K562 (cell line): ENCODE measurements at regions not wholly inside any gene's neighbourhood (a gene's known extent, or its start where the extent isn't known, plus 50 kb on each side); places are given as distances from the start of the nearest gene placed in this dataset.

Experiments used
- ATAC-seq: fragments of 200-7000 bp; cut with Tn5 transposase; 3 replicates; pipeline ENCODE4 v1.9.1; 2020; ENCODE audit warnings: moderate library complexity
- BruUV-seq: library from RNA; stranded (reverse); fragments of 400-500 nt; replicated peaks from 2 replicates; lab custom pipeline; 2021; lab: Mats Ljungman, UMichigan
- CTCF ChIA-PET: fragments of 300-600 bp; formaldehyde crosslinking; extraction: SDS; loops from one replicate; lab custom pipeline; 2021; ENCODE audit warnings: low intra/inter-chr PET ratio; lab: Yijun Ruan, JAX
- POLR2A ChIA-PET: fragments of 300-600, 350-650 bp; sonication (Branson Sonifier 250); formaldehyde crosslinking; extraction: SDS; loops from one replicate; lab custom pipeline; 2021; ENCODE audit warnings: antibody characterized with exemption, inconsistent platforms; lab: Yijun Ruan, JAX
- DNase-seq, 4 experiments: peaks; one replicate each; pipeline versions ENCODE4 v3.0.0 to v3.0.0-alpha.2; 2011 to 2018; ENCODE audit warnings: low spot score in 3 of 4, mixed read lengths in 3 of 4; ENCODE audit errors: extremely low read depth in 1 of 4
- FAIRE-seq: peaks from 2 replicates; lab custom pipeline; 2011; peaks lifted over from hg19 to GRCh38; lab: Jason Lieb, UNC
- H2AFZ ChIP-seq: 2 replicates; pipeline ENCODE4 v1.6.0; 2011; ENCODE audit warnings: low read depth, low read length, control low read depth, inconsistent platforms
- H3K27ac ChIP-seq: fragments of 200-600 bp; 3 replicates; pipeline ENCODE4 v1.8.0; 2011; ENCODE audit warnings: low read depth, mild to moderate bottlenecking, control low read depth, inconsistent platforms, low read length, moderate library complexity, mixed read lengths; ENCODE audit errors: extremely low read depth
- H3K27me3 ChIP-seq, 2 experiments: fragments of 300-600 bp in 1 of 2; 2 replicates in 1 of 2; 3 replicates in 1 of 2; pipeline versions ENCODE4 v1.6.0 to v1.8.0; 2011; ENCODE audit warnings: inconsistent platforms in 2 of 2, low read length in 2 of 2, mild to moderate bottlenecking in 1 of 2, mixed read lengths in 1 of 2, moderate library complexity in 1 of 2; ENCODE audit not compliant: control insufficient read depth in 2 of 2, insufficient read depth in 2 of 2
- H3K36me3 ChIP-seq: fragments of 300-600 bp; 3 replicates; pipeline ENCODE4 v1.8.0; 2011; ENCODE audit warnings: mild to moderate bottlenecking, low read length, inconsistent platforms; ENCODE audit not compliant: control insufficient read depth, insufficient read depth
- H3K4me1 ChIP-seq, 2 experiments: fragments of 200-600 bp in 1 of 2; replicated peaks in 1 of 2; 2 replicates in 1 of 2; 3 replicates in 1 of 2; pipeline versions ENCODE4 v1.5.1 to v1.8.0; 2011; ENCODE audit warnings: inconsistent platforms in 2 of 2, low read length in 2 of 2, mild to moderate bottlenecking in 1 of 2, mixed read lengths in 1 of 2, moderate library complexity in 1 of 2; ENCODE audit not compliant: control insufficient read depth in 2 of 2, insufficient read depth in 2 of 2
- H3K4me2 ChIP-seq: 2 replicates; pipeline ENCODE4 v1.6.1; 2011; ENCODE audit warnings: low read length, control low read depth, inconsistent platforms, mixed read lengths; ENCODE audit not compliant: insufficient read depth
- H3K4me3 ChIP-seq: fragments of 200-600 bp; sonication (generic), shearing (Covaris generic); 2 replicates; pipeline ENCODE4 v1.5.1; 2016; ENCODE audit warnings: control low read depth, inconsistent platforms
- H3K79me2 ChIP-seq: fragments of 200-600 bp; 3 replicates; pipeline ENCODE4 v1.8.0; 2011; ENCODE audit warnings: low read length, inconsistent platforms; ENCODE audit not compliant: control insufficient read depth, insufficient read depth
- H3K9ac ChIP-seq, 2 experiments: 2 replicates each; pipeline versions ENCODE4 v1.6.0 to v1.6.1; 2011; ENCODE audit warnings: low read depth in 2 of 2, low read length in 2 of 2, control low read depth in 1 of 2, inconsistent platforms in 1 of 2, mild to moderate bottlenecking in 1 of 2, mixed read lengths in 1 of 2; ENCODE audit not compliant: insufficient read depth in 1 of 2
- H3K9me1 ChIP-seq: one replicate; pipeline ENCODE4 v1.6.0; 2011; ENCODE audit warnings: inconsistent platforms, mild to moderate bottlenecking, low read length, moderate library complexity; ENCODE audit not compliant: control insufficient read depth, insufficient read depth
- H3K9me3 ChIP-seq: replicated peaks from 2 replicates; pipeline ENCODE4 v1.5.1; 2011; ENCODE audit warnings: low read depth, low read length, inconsistent platforms; ENCODE audit not compliant: control insufficient read depth, insufficient read depth
- H4K20me1 ChIP-seq: replicated peaks from 2 replicates; pipeline ENCODE4 v1.6.1; 2011; ENCODE audit warnings: low read length, inconsistent platforms, mixed read lengths; ENCODE audit not compliant: control insufficient read depth, insufficient read depth
- DACH1 ChIP-seq: fragments of 450-650 bp; IDR thresholded peaks from 2 replicates; pipeline ENCODE4 v1.6.1; 2018; ENCODE audit not compliant: partially characterized antibody
- E4F1 ChIP-seq: fragments of 250-450 bp; sonication (Bioruptor Pico); IDR thresholded peaks from 2 replicates; pipeline ENCODE4 v1.5.0; 2021; ENCODE audit warnings: mild to moderate bottlenecking, borderline replicate concordance
- FOXJ3 ChIP-seq: sonication (generic); formaldehyde crosslinking; IDR thresholded peaks from 2 replicates; pipeline ENCODE4 v1.4.0; 2020; ENCODE audit warnings: mild to moderate bottlenecking, missing genetic modification reagents
- IFI16 ChIP-seq: fragments of 250-450 bp; sonication (Bioruptor Pico); IDR thresholded peaks from 2 replicates; pipeline ENCODE4 v2.1.2; 2022; ENCODE audit warnings: mild to moderate bottlenecking, inconsistent platforms
- KDM1A ChIP-seq, 2 experiments: fragments of 450-650 bp; IDR thresholded peaks; 2 replicates each; pipeline ENCODE4 v1.6.1; 2016; ENCODE audit warnings: mild to moderate bottlenecking in 2 of 2
- KDM2B ChIP-seq: fragments of 250-450 bp; sonication (Bioruptor Pico); IDR thresholded peaks from 2 replicates; pipeline ENCODE4 v1.8.0; 2021; ENCODE audit warnings: mild to moderate bottlenecking, moderate library complexity
- PBX2 ChIP-seq, 2 experiments: IDR thresholded peaks in 1 of 2; conservative IDR thresholded peaks in 1 of 2; 2 replicates each; pipeline ENCODE4 v1.6.1; 2016; ENCODE audit warnings: low read depth in 2 of 2, mild to moderate bottlenecking in 1 of 2, missing compliant biosample characterization in 1 of 2, missing genetic modification characterization in 1 of 2, moderate library complexity in 1 of 2
- PHF20 ChIP-seq: fragments of 450-650 bp; IDR thresholded peaks from 2 replicates; pipeline ENCODE4 v1.6.1; 2018; ENCODE audit not compliant: partially characterized antibody
- PURB ChIP-seq: sonication (generic); formaldehyde crosslinking; IDR thresholded peaks from 2 replicates; pipeline ENCODE4 v1.9.0; 2021; ENCODE audit warnings: low read depth, mild to moderate bottlenecking, missing genetic modification reagents
- RNF2 ChIP-seq: sonication (generic); IDR thresholded peaks from 2 replicates; pipeline ENCODE4 v1.6.1; 2016
- SLC30A9 ChIP-seq: fragments of 250-450 bp; sonication (Bioruptor Pico); IDR thresholded peaks from 2 replicates; pipeline ENCODE4 v1.8.0; 2022; ENCODE audit warnings: mild to moderate bottlenecking, moderate library complexity
- SMC3 ChIP-seq: conservative IDR thresholded peaks from 2 replicates; pipeline ENCODE4 v1.6.1; 2011; ENCODE audit warnings: low read depth, low read length, improper control_type of control experiment; ENCODE audit not compliant: insufficient read depth
- STAG1 ChIP-seq: sonication (generic); formaldehyde crosslinking; IDR thresholded peaks from 2 replicates; pipeline ENCODE4 v1.5.0; 2020; ENCODE audit warnings: missing genetic modification reagents, borderline replicate concordance
- TARDBP ChIP-seq: fragments of 450-650 bp; IDR thresholded peaks from 2 replicates; pipeline ENCODE4 v1.6.1; 2016
- TSC22D4 ChIP-seq: fragments of 450-650 bp; IDR thresholded peaks from 2 replicates; pipeline ENCODE4 v1.6.1; 2016; ENCODE audit warnings: missing genetic modification characterization, missing biosample characterization, control low read depth
- ZNF133 ChIP-seq: fragments of 250-450 bp; sonication (Bioruptor Pico); IDR thresholded peaks from 2 replicates; pipeline ENCODE4 v1.4.0; 2020; ENCODE audit warnings: mild to moderate bottlenecking
- ZNF184 ChIP-seq: sonication (generic); formaldehyde crosslinking; IDR thresholded peaks from 2 replicates; pipeline ENCODE4 v1.5.0; 2020; ENCODE audit warnings: missing genetic modification reagents
- ZNF274 ChIP-seq: IDR thresholded peaks from 2 replicates; pipeline ENCODE4 v1.6.1; 2011; ENCODE audit warnings: low read depth, mild to moderate bottlenecking, low read length, moderate library complexity, borderline replicate concordance
- WGBS: fragments of 100-300 bp; shearing (Covaris generic); methylation state at CpG from one replicate; pipeline ENCODE4 v1.1.6; 2016; ENCODE audit warnings: low coverage, mixed read lengths; ENCODE audit not compliant: insufficient coverage; ENCODE audit errors: missing lambda C conversion rate; 5-methylcytosine and 5-hydroxymethylcytosine counted together
- in situ Hi-C: fragments of 300-500 bp; cut with MboI; formaldehyde crosslinking; loops from 4 replicates; pipeline ENCODE4 v1.15.0; 2018; ENCODE audit warnings: inconsistent platforms, mixed read lengths
- intact Hi-C: fragments of 100-400 bp; cut with micrococcal nuclease; formaldehyde crosslinking; loops from 2 replicates; pipeline ENCODE4 v1.14.2; 2022
- TF ChIP-seq, protein P1 (sequence below): sonication (generic); formaldehyde crosslinking; IDR thresholded peaks from 2 replicates; pipeline ENCODE4 v1.8.0; 2023; ENCODE audit warnings: mild to moderate bottlenecking, missing genetic modification reagents

- intact Hi-C loops (no loop called here), in situ Hi-C loops (no loop called here)
- no TSS peak for BruUV-seq
- Histone ChIP-seq H3K4me2 (no peak overlapping the region), H3K36me3 (no peaks in the 10 kb centered on the region), H4K20me1 (no peaks in the 10 kb centered on the region), H3K79me2 (no peaks in the 10 kb centered on the region), H3K9me3 (no peaks in the 10 kb centered on the region), H3K4me3 (no peak overlapping the region), H3K4me1 (no peaks in the 10 kb centered on the region), H3K27me3 (no peaks in the 10 kb centered on the region), H2AFZ (no peak overlapping the region)
- ChIA-PET CTCF (no interaction called here), POLR2A (no interaction called here)
- no peak for FAIRE-seq
- 0% methylated on average over 1 of the region's 1 CpG for WGBS
- no peak for ATAC-seq
- no peak for TF ChIP-seq FOXJ3 (CRISPR knock-in tag)
- TF ChIP-seq STAG1 (CRISPR knock-in tag) = no peak
- TF ChIP-seq SLC30A9 (CRISPR knock-in tag) = no peak
- TF ChIP-seq PBX2 (CRISPR knock-in tag; IDR thresholded peaks at IDR 0.05; ENCODE audit: low read depth) = no peak
- no peak for TF ChIP-seq PBX2 (tag; conservative IDR thresholded peaks at IDR 0.05; ENCODE audit: low read depth)
- no peak for TF ChIP-seq RNF2
- TF ChIP-seq PHF20 = no peak
- TF ChIP-seq PURB (CRISPR knock-in tag) = no peak
- TF ChIP-seq SMC3 = no peak
- TF ChIP-seq IFI16 (CRISPR knock-in tag) = no peak
- no peak for TF ChIP-seq TSC22D4 (tag)
- TF ChIP-seq E4F1 = no peak
- TF ChIP-seq KDM1A (IDR thresholded peaks at IDR 0.05) = no peak
- no peak for TF ChIP-seq ZNF274
- no peak for TF ChIP-seq DACH1
- TF ChIP-seq, protein P1, sequence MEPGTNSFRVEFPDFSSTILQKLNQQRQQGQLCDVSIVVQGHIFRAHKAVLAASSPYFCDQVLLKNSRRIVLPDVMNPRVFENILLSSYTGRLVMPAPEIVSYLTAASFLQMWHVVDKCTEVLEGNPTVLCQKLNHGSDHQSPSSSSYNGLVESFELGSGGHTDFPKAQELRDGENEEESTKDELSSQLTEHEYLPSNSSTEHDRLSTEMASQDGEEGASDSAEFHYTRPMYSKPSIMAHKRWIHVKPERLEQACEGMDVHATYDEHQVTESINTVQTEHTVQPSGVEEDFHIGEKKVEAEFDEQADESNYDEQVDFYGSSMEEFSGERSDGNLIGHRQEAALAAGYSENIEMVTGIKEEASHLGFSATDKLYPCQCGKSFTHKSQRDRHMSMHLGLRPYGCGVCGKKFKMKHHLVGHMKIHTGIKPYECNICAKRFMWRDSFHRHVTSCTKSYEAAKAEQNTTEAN (CRISPR knock-in tag) = no peak
- TF ChIP-seq ZNF184 (CRISPR knock-in tag) = no peak
- TF ChIP-seq KDM2B = no peak
- no peak for TF ChIP-seq TARDBP
- TF ChIP-seq ZNF133 (CRISPR knock-in tag) = no peak
- TF ChIP-seq, all 486 proteins: peak for 0
- H3K27ac ChIP-seq = no peak overlapping the region
- H3K9ac ChIP-seq = no peak overlapping the region
- no peak for DNase-seq
- H3K9me1 ChIP-seq = no peaks in the 10 kb centered on the region
These were observed 513.7 kb upstream of the WWC1 start for GRCh38 chr5:167777746-167778145.
